ENCODE measurements at regions not wholly inside any gene's neighbourhood (a gene's known extent, or its start where the extent isn't known, plus 50 kb on each side); places are given as distances from the start of the nearest gene placed in this dataset.
"Not testable (repeated sequence)": the region's sequence is repeated elsewhere in the genome, so short reads cannot be mapped to it uniquely, and the experiment has no call there.

DNA sequence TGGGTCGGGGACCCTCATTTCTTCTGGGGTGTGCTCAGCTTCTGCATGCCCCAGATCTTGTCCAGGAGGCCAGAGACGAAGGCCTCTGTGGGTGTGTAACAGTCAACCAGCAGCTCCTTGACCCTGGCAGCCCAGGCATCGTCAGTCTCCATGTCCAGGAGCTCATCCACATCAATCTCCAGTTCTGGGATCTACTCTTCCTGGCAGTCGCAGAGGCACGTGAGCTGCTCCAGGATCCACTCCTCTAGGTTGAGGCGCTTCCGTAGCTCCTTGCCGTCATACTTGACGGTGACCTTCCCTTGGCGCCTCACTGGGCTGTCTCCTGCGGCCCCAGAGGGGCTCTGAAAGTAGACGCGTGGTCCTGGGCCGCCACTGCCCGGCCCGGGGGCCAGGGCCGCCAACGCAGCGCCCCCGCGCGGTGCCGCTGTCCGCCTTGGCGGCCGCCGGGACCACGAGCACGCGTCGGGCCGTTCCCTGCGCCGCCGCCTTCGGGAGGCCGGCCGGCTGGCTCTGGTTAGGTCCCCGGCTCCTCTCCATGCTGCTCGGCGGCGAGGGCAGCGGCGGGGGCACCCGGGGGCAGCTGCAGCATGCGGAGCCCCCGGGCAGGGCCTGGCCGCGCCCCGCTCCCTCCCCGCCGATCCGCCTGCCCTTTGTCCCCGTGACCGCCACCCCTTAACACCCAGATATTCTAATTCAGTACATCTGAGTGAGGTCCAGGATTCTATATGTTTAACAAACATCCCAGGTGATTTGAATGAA lies 170.5 kb downstream of the SEPTIN7 start:
- TF ChIP-seq, protein P1, sequence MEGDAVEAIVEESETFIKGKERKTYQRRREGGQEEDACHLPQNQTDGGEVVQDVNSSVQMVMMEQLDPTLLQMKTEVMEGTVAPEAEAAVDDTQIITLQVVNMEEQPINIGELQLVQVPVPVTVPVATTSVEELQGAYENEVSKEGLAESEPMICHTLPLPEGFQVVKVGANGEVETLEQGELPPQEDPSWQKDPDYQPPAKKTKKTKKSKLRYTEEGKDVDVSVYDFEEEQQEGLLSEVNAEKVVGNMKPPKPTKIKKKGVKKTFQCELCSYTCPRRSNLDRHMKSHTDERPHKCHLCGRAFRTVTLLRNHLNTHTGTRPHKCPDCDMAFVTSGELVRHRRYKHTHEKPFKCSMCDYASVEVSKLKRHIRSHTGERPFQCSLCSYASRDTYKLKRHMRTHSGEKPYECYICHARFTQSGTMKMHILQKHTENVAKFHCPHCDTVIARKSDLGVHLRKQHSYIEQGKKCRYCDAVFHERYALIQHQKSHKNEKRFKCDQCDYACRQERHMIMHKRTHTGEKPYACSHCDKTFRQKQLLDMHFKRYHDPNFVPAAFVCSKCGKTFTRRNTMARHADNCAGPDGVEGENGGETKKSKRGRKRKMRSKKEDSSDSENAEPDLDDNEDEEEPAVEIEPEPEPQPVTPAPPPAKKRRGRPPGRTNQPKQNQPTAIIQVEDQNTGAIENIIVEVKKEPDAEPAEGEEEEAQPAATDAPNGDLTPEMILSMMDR (IDR thresholded peaks at IDR 0.05) = no peak
- peak overlapping the region; percentile 11 for H2AFZ ChIP-seq
- no peaks in the 10 kb centered on the region for H3K36me3 ChIP-seq (ENCODE audit: control insufficient read depth, insufficient read depth, low read length)
- no peaks in the 10 kb centered on the region for H3K27me3 ChIP-seq (ENCODE audit: control insufficient read depth, insufficient read depth, low read length)
- no peaks in the 10 kb centered on the region for H3K9me3 ChIP-seq (ENCODE audit: control insufficient read depth, low read length)
- H3K27ac ChIP-seq = no peak overlapping the region
- no peak overlapping the region for H3K4me2 ChIP-seq (ENCODE audit: low read length)
- H3K9ac ChIP-seq = no peak overlapping the region
- no peaks in the 10 kb centered on the region for H3K4me1 ChIP-seq
- no peaks in the 10 kb centered on the region for H3K79me2 ChIP-seq
- no peak overlapping the region for H3K4me3 ChIP-seq (ENCODE audit: low read depth, low read length)

DNA sequence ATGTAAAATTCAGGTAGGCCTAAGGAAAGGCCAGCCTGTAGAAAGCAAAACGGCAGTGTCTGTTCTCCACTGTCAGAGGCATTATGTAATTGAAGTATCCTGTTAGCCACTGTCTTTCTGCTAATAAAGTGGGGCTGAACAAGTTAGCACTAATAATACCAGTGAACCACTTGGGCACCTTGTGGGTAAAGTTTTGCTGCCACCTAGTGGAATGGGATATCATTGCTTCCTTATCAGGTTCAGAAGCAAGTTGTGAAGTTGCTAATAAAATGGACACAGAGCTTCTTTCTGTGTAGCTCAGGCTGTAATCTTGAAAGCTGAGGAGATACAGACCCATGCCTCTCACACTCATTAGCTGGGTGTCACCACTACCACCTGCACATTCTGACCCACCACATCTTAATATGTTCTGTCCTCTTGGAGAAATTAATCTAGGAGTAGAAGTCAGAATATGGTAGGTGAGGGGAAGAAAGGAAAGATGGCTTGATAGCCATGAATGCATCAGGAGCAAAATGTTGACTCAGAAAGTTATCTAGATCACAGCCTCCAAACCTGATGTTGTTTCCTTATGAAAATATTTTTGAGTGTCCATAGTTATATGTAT lies 175.1 kb downstream of the SEPTIN7 start:
- no peaks in the 10 kb centered on the region for H3K9me3 ChIP-seq (ENCODE audit: control insufficient read depth, low read length)
- no peak overlapping the region for H3K27ac ChIP-seq
- no peak overlapping the region for H3K4me3 ChIP-seq (ENCODE audit: low read depth, low read length)
- H3K27me3 ChIP-seq (ENCODE audit: control insufficient read depth, insufficient read depth, low read length) = no peaks in the 10 kb centered on the region
- no peaks in the 10 kb centered on the region for H3K79me2 ChIP-seq
- H3K4me1 ChIP-seq = no peaks in the 10 kb centered on the region
- no peaks in the 10 kb centered on the region for H3K36me3 ChIP-seq (ENCODE audit: control insufficient read depth, insufficient read depth, low read length)
- H3K9ac ChIP-seq = no peak overlapping the region
- TF ChIP-seq, protein P1 (IDR thresholded peaks at IDR 0.05) = peak; percentile 86
- no peak overlapping the region for H2AFZ ChIP-seq
- no peak overlapping the region for H3K4me2 ChIP-seq (ENCODE audit: low read length)

DNA sequence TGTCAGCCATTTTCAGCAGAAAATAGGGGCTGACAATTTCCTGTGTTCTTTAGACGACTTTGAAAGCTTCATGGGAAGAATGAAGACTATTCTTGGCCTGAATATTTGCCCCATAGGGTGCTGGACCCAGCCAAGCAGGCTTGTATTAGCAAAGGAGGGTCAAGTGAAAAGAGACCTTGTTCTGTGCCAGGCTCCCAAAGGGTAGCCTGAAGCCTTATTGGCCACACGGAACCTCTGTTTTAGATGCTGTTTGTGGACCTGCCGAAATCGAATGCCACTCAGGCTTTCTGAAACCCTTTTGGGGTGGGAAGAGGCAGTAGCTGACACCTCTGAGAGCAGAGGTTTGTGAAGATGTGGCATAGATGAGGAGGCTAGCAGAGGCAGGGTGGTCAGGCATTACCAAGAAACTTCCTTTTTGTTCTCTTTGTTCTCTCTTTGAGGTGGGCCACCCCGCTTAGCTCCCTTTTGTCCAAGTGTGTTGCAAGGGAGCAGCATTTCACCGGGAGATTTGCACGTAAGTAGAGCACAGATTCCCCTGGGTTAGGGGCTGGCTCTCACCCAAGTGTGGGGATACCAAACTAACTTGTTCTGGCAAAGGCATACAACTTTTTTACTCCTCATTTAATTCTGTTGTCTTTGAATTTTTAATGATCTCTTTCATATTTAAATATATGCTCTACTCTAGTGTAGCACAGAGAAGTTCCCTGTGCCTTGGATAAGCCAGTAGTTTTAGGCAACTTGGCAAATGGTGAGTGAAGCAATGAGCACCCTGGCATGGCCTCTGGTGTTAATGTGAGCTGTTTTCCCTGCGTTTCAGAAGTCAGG lies 174.0 kb upstream of the EEPD1 start:
- H3K36me3 ChIP-seq (ENCODE audit: control insufficient read depth, insufficient read depth, low read length); H3K79me2 ChIP-seq; H3K27ac ChIP-seq; H3K9ac ChIP-seq; H3K4me3 ChIP-seq (ENCODE audit: low read depth, low read length); H3K9me3 ChIP-seq (ENCODE audit: control insufficient read depth, low read length); H3K4me2 ChIP-seq (ENCODE audit: low read length); H2AFZ ChIP-seq; H3K27me3 ChIP-seq (ENCODE audit: control insufficient read depth, insufficient read depth, low read length); H3K4me1 ChIP-seq: not testable (repeated sequence)

DNA sequence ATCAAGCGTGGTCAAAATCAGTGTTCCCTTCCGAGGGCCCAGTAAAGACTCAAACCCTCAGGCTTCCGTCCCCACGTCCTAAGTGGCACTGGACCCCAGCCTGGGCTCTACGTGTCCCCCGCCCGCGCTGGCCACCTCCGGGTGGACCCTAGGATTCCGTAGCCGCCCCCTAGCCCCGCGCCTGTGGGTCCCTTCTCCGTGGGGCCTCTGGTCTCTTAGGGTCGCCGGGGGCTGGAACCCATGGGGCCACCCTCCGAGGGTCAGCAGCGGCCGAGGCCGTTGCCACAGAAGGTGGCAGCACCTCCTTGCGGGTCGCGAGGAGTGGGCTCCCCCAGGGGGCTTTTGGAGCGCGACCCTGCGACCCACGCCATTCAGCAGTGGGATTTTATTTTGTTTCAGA lies 170.5 kb upstream of the EEPD1 start:
- no peaks in the 10 kb centered on the region for H3K36me3 ChIP-seq (ENCODE audit: control insufficient read depth, insufficient read depth, low read length)
- TF ChIP-seq, protein P1 (IDR thresholded peaks at IDR 0.05) = no peak
- no peak overlapping the region for H3K4me3 ChIP-seq (ENCODE audit: low read depth, low read length)
- peaks cover 8% of the 10 kb centered on the region for H3K4me1 ChIP-seq
- no peaks in the 10 kb centered on the region for H3K79me2 ChIP-seq
- no peak overlapping the region for H3K9ac ChIP-seq
- H3K27me3 ChIP-seq (ENCODE audit: control insufficient read depth, insufficient read depth, low read length) = no peaks in the 10 kb centered on the region
- H2AFZ ChIP-seq = no peak overlapping the region
- no peak overlapping the region for H3K4me2 ChIP-seq (ENCODE audit: low read length)
- H3K27ac ChIP-seq = no peak overlapping the region
- no peaks in the 10 kb centered on the region for H3K9me3 ChIP-seq (ENCODE audit: control insufficient read depth, low read length)

DNA sequence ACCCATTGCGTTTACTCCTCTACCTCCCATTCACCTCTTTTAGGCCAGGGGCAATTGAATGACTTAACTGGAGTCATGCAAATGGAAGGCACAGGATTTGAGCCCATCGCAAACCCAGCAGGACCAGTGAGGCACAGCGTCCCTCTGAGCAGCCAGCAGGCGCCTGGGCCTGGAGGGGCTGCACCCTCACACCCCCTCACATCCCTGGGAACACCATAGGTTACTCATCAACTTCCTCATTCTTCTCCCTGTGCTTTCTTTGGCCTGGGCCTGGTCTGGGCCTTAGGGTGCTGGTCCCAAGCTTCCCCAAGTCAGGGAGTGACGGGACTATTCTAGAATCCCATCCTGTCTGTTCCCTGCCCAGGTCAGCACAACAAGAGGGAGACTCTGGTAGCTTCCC lies 169.4 kb upstream of the EEPD1 start:
- Histone ChIP-seq H3K4me1 (peaks cover 8% of the 10 kb centered on the region), H2AFZ (no peak overlapping the region), H3K27me3 (ENCODE audit: control insufficient read depth, insufficient read depth, low read length) (no peaks in the 10 kb centered on the region), H3K79me2 (no peaks in the 10 kb centered on the region), H3K9me3 (ENCODE audit: control insufficient read depth, low read length) (no peaks in the 10 kb centered on the region), H3K36me3 (ENCODE audit: control insufficient read depth, insufficient read depth, low read length) (no peaks in the 10 kb centered on the region), H3K9ac (no peak overlapping the region), H3K27ac (no peak overlapping the region), H3K4me2 (ENCODE audit: low read length) (no peak overlapping the region), H3K4me3 (ENCODE audit: low read depth, low read length) (no peak overlapping the region)
- TF ChIP-seq, protein P1 (IDR thresholded peaks at IDR 0.05) = no peak

All from parathyroid adenoma (tissue), 2 donors.